22Rv1 (cell line): ENCODE measurements at regions not wholly inside any gene's neighbourhood (a gene's known extent, or its start where the extent isn't known, plus 50 kb on each side); places are given as distances from the start of the nearest gene placed in this dataset.

ENCODE experiments used
- CTCF ChIP-seq: fragments of 450-650 bp; IDR thresholded peaks from 2 replicates; pipeline ENCODE4 v1.5.1; 2017; ENCODE audit warnings: mild to moderate bottlenecking
- ZFX ChIP-seq: fragments of 450-650 bp; IDR thresholded peaks from 2 replicates; pipeline ENCODE4 v1.6.1; 2017; ENCODE audit warnings: antibody characterized with exemption, borderline replicate concordance

- TF ChIP-seq CTCF (no peak), ZFX (no peak)
These were observed 951.5 kb upstream of the SLIT2 start for GRCh38 chr4:19300213-19300612.
